ENCODE measurements at regions not wholly inside any gene's neighbourhood (a gene's known extent, or its start where the extent isn't known, plus 50 kb on each side); places are given as distances from the start of the nearest gene placed in this dataset.

DNA sequence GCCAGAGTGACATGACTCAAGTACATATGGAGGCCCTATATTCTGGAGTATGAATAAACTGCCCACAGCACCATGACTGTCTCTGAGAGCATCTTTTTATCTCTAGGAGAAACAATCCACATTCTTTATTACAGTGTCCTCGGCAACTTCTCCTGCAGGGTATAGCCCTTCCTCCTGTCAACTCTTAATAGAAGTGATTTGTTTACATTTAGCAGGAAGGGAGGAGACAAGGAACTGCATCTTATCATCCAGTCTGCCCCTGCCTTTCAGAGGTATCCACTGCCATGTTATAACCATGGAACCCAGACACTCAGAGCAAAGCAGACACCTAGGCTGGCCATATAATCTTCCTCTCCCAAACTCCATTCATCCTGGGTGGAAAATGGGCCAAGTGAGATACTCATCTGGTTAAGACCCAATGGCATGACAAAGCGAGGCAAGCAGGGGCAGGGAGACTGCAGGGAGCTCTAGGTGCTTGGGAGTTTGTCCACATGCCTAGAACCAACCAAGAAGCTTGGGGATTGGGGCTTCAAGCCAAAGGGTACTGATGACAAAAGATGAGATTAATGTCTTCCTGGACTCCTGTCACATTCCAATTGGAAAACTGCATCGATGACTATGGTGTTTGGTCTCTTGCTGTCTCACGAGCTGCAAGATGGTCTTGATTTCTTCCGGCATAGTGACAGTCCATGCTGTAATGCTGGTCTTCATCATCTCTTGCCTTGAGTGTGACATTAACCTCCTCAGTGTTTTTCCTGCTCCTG, 620.5 kb upstream of the KLF4 start:
- Histone ChIP-seq H3K4me3 (replicated peaks in 1 of 3; ENCODE audit: insufficient read depth in 1 of 3, low read depth in 1 of 3, low read length in 3 of 3) (no peak overlapping the region), H3K9me3 (replicated peaks; ENCODE audit: control insufficient read depth, insufficient read depth, low read length) (no peaks in the 10 kb centered on the region), H3K4me2 (ENCODE audit: insufficient read depth, low read length) (no peak overlapping the region), H4K20me1 (replicated peaks; ENCODE audit: control insufficient read depth, extremely low read depth, insufficient read depth, low read length) (no peaks in the 10 kb centered on the region), H3K27me3 (ENCODE audit: control insufficient read depth in 2 of 2, insufficient read depth in 2 of 2, low read length in 2 of 2) (no peaks in the 10 kb centered on the region), H3K36me3 (ENCODE audit: control insufficient read depth in 2 of 2, extremely low read depth in 1 of 2, insufficient read depth in 2 of 2, low read length in 2 of 2) (no peaks in the 10 kb centered on the region), H3K4me1 (ENCODE audit: control insufficient read depth, extremely low read depth, insufficient read depth, low read length) (no peaks in the 10 kb centered on the region), H3K9ac (replicated peaks; ENCODE audit: extremely low read depth, insufficient read depth, low read length) (no peak overlapping the region), H3K9me1 (replicated peaks; ENCODE audit: control insufficient read depth, extremely low read depth, insufficient read depth, low read length) (no peaks in the 10 kb centered on the region), H3K79me2 (ENCODE audit: control insufficient read depth, insufficient read depth, low read length) (no peaks in the 10 kb centered on the region), H2AFZ (ENCODE audit: low read depth, low read length) (no peak overlapping the region), H3K27ac (ENCODE audit: insufficient read depth, low read depth, low read length) (no peak overlapping the region)
- POLR2A ChIA-PET: no interaction called here
- TF ChIP-seq JUN (IDR thresholded peaks at IDR 0.05; ENCODE audit: borderline replicate concordance, insufficient read depth, insufficient read length, low read depth): no peak
- TF ChIP-seq FOS (IDR thresholded peaks at IDR 0.05; ENCODE audit: borderline replicate concordance, insufficient read depth, low read length): no peak
- TF ChIP-seq, protein P1, sequence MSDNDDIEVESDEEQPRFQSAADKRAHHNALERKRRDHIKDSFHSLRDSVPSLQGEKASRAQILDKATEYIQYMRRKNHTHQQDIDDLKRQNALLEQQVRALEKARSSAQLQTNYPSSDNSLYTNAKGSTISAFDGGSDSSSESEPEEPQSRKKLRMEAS (IDR thresholded peaks at IDR 0.05; ENCODE audit: insufficient read depth, insufficient read length): no peak
- TF ChIP-seq MYC (IDR thresholded peaks at IDR 0.05; ENCODE audit: low read depth, low read length): no peak
- TF ChIP-seq EZH2 (IDR thresholded peaks at IDR 0.05; ENCODE audit: borderline replicate concordance, low read depth, low read length, severe bottlenecking): no peak
- CTCF ChIA-PET: no interaction called here
- DNase-seq (ENCODE audit: low read depth, low spot score) (no peak), FAIRE-seq (no peak)
- dilution Hi-C loops (cut with MboI; ENCODE audit: extremely low pct_ligation_motif_present, low sequenced_read_pairs): no loop called here
- no TSS peak for BruUV-seq (replicated peaks)
- intact Hi-C loops (cut with micrococcal nuclease): no loop called here

DNA sequence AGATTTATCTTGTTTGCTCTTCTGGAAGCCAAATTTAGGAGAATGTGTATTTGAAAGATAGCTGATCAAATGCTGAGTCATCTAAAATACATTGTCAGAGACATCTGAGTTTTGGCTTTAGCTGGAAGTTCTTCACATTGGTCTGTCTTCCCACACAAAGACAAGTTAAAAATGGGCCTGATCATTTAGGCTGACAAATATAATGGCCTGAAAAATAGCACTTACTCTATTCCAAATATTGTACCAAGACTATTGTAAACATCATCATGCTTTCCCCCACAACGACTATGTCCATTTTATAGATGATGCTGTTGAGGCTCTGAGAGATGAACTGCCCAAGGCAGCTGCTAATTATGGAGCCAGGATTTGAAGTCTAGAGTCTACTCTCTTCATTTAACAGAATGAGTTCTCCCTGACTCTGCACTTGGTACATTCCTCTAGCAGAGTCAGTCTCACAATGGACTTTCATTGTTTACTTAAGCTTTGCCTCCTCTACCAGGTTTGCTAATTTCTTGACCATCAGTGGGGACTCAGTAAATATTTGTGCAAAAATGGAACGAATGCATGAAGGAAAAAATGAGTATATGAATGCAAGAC, 619.4 kb upstream of the KLF4 start:
- Histone ChIP-seq H3K36me3 (ENCODE audit: control insufficient read depth in 2 of 2, extremely low read depth in 1 of 2, insufficient read depth in 2 of 2, low read length in 2 of 2) (no peaks in the 10 kb centered on the region), H3K4me2 (ENCODE audit: insufficient read depth, low read length) (no peak overlapping the region), H2AFZ (ENCODE audit: low read depth, low read length) (no peak overlapping the region), H3K27ac (ENCODE audit: insufficient read depth, low read depth, low read length) (no peak overlapping the region), H3K4me1 (ENCODE audit: control insufficient read depth, extremely low read depth, insufficient read depth, low read length) (no peaks in the 10 kb centered on the region), H3K79me2 (ENCODE audit: control insufficient read depth, insufficient read depth, low read length) (no peaks in the 10 kb centered on the region), H3K9me1 (replicated peaks; ENCODE audit: control insufficient read depth, extremely low read depth, insufficient read depth, low read length) (no peaks in the 10 kb centered on the region), H3K9me3 (replicated peaks; ENCODE audit: control insufficient read depth, insufficient read depth, low read length) (no peaks in the 10 kb centered on the region), H3K9ac (replicated peaks; ENCODE audit: extremely low read depth, insufficient read depth, low read length) (no peak overlapping the region), H3K27me3 (ENCODE audit: control insufficient read depth in 2 of 2, insufficient read depth in 2 of 2, low read length in 2 of 2) (no peaks in the 10 kb centered on the region), H3K4me3 (replicated peaks in 1 of 3; ENCODE audit: insufficient read depth in 1 of 3, low read depth in 1 of 3, low read length in 3 of 3) (no peak overlapping the region), H4K20me1 (replicated peaks; ENCODE audit: control insufficient read depth, extremely low read depth, insufficient read depth, low read length) (no peaks in the 10 kb centered on the region)
- no TSS peak for BruUV-seq (replicated peaks)
- intact Hi-C loops (cut with micrococcal nuclease): no loop called here
- dilution Hi-C loops (cut with MboI; ENCODE audit: extremely low pct_ligation_motif_present, low sequenced_read_pairs): no loop called here
- ChIA-PET POLR2A (no interaction called here), CTCF (no interaction called here)
- TF ChIP-seq MYC (IDR thresholded peaks at IDR 0.05; ENCODE audit: low read depth, low read length) (no peak), GATA2 (IDR thresholded peaks at IDR 0.05; ENCODE audit: insufficient read depth, insufficient read length, low read depth, low read length) (no peak), EZH2 (IDR thresholded peaks at IDR 0.05; ENCODE audit: borderline replicate concordance, low read depth, low read length, severe bottlenecking) (no peak), JUN (IDR thresholded peaks at IDR 0.05; ENCODE audit: borderline replicate concordance, insufficient read depth, insufficient read length, low read depth) (no peak), POLR2A (IDR thresholded peaks at IDR 0.05; ENCODE audit: low read depth, low read length) (no peak), FOS (IDR thresholded peaks at IDR 0.05; ENCODE audit: borderline replicate concordance, insufficient read depth, low read length) (no peak), POLR2AphosphoS5 (IDR thresholded peaks at IDR 0.05; ENCODE audit: insufficient read depth, low read depth, low read length) (no peak)
- TF ChIP-seq, protein P1 (IDR thresholded peaks at IDR 0.05; ENCODE audit: insufficient read depth, insufficient read length): no peak
- TF ChIP-seq, protein P2, sequence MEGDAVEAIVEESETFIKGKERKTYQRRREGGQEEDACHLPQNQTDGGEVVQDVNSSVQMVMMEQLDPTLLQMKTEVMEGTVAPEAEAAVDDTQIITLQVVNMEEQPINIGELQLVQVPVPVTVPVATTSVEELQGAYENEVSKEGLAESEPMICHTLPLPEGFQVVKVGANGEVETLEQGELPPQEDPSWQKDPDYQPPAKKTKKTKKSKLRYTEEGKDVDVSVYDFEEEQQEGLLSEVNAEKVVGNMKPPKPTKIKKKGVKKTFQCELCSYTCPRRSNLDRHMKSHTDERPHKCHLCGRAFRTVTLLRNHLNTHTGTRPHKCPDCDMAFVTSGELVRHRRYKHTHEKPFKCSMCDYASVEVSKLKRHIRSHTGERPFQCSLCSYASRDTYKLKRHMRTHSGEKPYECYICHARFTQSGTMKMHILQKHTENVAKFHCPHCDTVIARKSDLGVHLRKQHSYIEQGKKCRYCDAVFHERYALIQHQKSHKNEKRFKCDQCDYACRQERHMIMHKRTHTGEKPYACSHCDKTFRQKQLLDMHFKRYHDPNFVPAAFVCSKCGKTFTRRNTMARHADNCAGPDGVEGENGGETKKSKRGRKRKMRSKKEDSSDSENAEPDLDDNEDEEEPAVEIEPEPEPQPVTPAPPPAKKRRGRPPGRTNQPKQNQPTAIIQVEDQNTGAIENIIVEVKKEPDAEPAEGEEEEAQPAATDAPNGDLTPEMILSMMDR (IDR thresholded peaks at IDR 0.05; ENCODE audit: extremely low read depth in 1 of 2, insufficient read depth in 1 of 2, low read depth in 1 of 2, low read length in 2 of 2): no peak
- DNase-seq (ENCODE audit: low read depth, low spot score): no peak
- FAIRE-seq: no peak

All from endothelial cell of umbilical vein (primary cell).